ENCODE measurements at regions not wholly inside any gene's neighbourhood (a gene's known extent, or its start where the extent isn't known, plus 50 kb on each side); places are given as distances from the start of the nearest gene placed in this dataset.

DNA sequence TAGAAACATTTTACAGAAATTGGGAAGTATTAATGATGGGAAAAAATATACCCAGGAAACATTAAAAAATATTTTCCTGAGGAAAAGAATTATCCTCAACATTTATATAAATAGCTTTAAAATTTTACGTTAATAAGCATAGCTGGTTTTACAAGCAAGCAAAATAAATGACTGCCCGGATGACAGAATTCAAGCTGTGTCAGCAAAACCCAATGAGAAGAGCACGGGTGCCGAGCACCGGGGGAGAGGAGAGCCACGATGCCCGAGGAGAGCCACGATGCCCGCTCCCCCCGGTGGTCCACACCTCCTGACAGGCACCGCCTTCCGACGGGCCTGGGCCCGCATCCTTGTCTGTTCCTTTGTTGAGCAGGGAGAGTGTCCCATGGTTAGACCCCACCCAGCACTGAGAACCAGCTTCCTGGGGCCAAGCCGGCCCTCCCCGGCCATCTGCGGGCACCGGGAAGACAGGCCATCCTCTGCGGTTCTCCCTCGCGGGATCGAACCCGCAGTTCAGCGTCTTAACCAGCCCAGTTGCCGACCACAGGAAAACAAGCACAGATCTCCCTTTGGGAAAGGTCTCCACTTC is 63.3 kb upstream of the PDE10A start:
- TF ChIP-seq, protein P1, sequence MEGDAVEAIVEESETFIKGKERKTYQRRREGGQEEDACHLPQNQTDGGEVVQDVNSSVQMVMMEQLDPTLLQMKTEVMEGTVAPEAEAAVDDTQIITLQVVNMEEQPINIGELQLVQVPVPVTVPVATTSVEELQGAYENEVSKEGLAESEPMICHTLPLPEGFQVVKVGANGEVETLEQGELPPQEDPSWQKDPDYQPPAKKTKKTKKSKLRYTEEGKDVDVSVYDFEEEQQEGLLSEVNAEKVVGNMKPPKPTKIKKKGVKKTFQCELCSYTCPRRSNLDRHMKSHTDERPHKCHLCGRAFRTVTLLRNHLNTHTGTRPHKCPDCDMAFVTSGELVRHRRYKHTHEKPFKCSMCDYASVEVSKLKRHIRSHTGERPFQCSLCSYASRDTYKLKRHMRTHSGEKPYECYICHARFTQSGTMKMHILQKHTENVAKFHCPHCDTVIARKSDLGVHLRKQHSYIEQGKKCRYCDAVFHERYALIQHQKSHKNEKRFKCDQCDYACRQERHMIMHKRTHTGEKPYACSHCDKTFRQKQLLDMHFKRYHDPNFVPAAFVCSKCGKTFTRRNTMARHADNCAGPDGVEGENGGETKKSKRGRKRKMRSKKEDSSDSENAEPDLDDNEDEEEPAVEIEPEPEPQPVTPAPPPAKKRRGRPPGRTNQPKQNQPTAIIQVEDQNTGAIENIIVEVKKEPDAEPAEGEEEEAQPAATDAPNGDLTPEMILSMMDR (IDR thresholded peaks at IDR 0.05): no peak
- Histone ChIP-seq H3K36me3 (no peaks in the 10 kb centered on the region), H3K4me1 (ENCODE audit: control insufficient read depth in 1 of 2, low read depth in 2 of 2) (no peaks in the 10 kb centered on the region), H3K27me3 (replicated peaks; ENCODE audit: insufficient read depth) (no peaks in the 10 kb centered on the region), H3K9me3 (no peaks in the 10 kb centered on the region), H3K4me3 (no peak overlapping the region), H3K27ac (no peak overlapping the region)
- DNase-seq (ENCODE audit: low spot score) (no peak), ATAC-seq (ENCODE audit: insufficient number of reproducible peaks, low FRiP score, low read depth) (no peak)

DNA sequence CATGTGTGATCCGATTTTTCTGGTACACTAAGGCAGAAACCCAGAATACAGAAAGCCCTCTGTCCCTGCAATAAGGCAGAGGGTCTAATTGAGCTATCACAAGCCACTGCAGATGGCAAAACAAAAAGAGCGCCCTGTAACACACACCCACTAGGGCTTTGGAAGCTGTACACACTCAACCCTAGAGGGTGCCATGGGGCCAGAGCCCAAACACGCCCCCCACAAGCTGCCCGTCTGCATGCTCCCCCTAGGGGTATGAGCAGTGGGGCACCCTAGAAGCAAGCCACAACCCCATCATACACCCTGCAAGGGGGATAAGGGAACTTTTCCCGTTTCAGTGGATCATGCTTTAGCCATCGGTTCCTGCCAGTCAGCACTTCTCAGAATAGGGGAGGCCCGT is 62.2 kb upstream of the PDE10A start:
- Histone ChIP-seq H3K27ac (no peak overlapping the region), H3K36me3 (no peaks in the 10 kb centered on the region), H3K4me3 (no peak overlapping the region), H3K4me1 (ENCODE audit: control insufficient read depth in 1 of 2, low read depth in 2 of 2) (no peaks in the 10 kb centered on the region), H3K27me3 (replicated peaks; ENCODE audit: insufficient read depth) (no peaks in the 10 kb centered on the region), H3K9me3 (no peaks in the 10 kb centered on the region)
- no peak for DNase-seq (ENCODE audit: low spot score)
- no peak for ATAC-seq (ENCODE audit: insufficient number of reproducible peaks, low FRiP score, low read depth)
- TF ChIP-seq, protein P1 (IDR thresholded peaks at IDR 0.05): no peak

DNA sequence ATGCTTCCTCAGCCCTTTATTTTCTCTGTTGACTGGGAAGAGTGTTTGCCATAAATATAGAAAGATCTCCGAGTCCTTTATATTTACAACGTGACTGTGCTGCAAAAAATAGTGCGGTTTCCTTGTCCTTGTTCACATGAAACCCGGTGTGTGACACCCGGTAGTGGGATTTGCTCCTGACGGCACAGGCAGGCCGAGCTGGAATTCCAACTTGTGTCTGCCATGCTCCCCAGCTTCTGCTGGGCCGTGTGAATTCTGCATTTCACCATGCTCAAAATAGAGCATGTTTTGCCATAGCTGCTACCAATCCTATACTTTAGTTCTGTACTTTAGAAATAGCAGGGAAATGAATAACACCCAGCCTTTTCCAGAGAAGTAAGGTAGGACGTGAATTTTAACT is 60.3 kb upstream of the PDE10A start:
- TF ChIP-seq, protein P1 (IDR thresholded peaks at IDR 0.05): no peak
- Histone ChIP-seq H3K27me3 (replicated peaks; ENCODE audit: insufficient read depth) (no peaks in the 10 kb centered on the region), H3K4me3 (no peak overlapping the region), H3K36me3 (no peaks in the 10 kb centered on the region), H3K4me1 (ENCODE audit: control insufficient read depth in 1 of 2, low read depth in 2 of 2) (peaks cover 7 to 15% of the 10 kb centered on the region in 2 donors), H3K27ac (no peak overlapping the region), H3K9me3 (no peaks in the 10 kb centered on the region)
- DNase-seq (ENCODE audit: low spot score): no peak
- ATAC-seq (ENCODE audit: insufficient number of reproducible peaks, low FRiP score, low read depth): no peak

- Histone ChIP-seq H3K27ac (no peak overlapping the region), H3K4me1 (ENCODE audit: control insufficient read depth in 1 of 2, low read depth in 2 of 2) (peaks cover 12 to 27% of the 10 kb centered on the region in 2 donors), H3K36me3 (no peaks in the 10 kb centered on the region), H3K27me3 (replicated peaks; ENCODE audit: insufficient read depth) (no peaks in the 10 kb centered on the region), H3K4me3 (no peak overlapping the region), H3K9me3 (no peaks in the 10 kb centered on the region)
- TF ChIP-seq, protein P1 (IDR thresholded peaks at IDR 0.05): no peak
- ATAC-seq (ENCODE audit: insufficient number of reproducible peaks, low FRiP score, low read depth) (no peak), DNase-seq (ENCODE audit: low spot score) (no peak)
These were observed 59.0 kb upstream of the PDE10A start for GRCh38 chr6:165722022-165722421.

DNA sequence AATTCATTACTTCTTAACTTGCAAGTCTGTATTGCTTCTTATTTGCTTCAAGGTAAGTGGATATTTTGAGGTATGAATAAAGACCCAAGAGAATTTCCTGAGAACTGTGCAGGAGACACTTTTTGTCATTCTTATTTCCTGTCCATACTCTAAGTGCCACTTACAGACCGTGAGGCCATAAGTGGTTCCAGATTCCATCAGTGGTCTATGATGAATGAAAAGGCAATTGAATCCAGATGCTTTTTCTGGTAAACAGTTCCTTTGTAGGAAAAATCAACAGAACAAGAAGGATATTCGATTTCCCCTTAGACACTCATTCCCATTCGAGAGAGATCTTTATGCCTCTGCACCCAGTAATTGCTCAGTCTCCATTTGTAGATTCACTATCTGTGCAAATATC is 58.3 kb upstream of the PDE10A start:
- Histone ChIP-seq H3K4me3 (no peak overlapping the region), H3K27ac (no peak overlapping the region), H3K9me3 (no peaks in the 10 kb centered on the region), H3K27me3 (replicated peaks; ENCODE audit: insufficient read depth) (no peaks in the 10 kb centered on the region), H3K4me1 (ENCODE audit: control insufficient read depth in 1 of 2, low read depth in 2 of 2) (peaks cover 12 to 27% of the 10 kb centered on the region in 2 donors), H3K36me3 (no peaks in the 10 kb centered on the region)
- TF ChIP-seq, protein P1 (IDR thresholded peaks at IDR 0.05): no peak
- ATAC-seq (ENCODE audit: insufficient number of reproducible peaks, low FRiP score, low read depth): no peak
- no peak for DNase-seq (ENCODE audit: low spot score)

Measured in thoracic aorta (tissue), 2 donors.